ENCODE measurements at regions not wholly inside any gene's neighbourhood (a gene's known extent, or its start where the extent isn't known, plus 50 kb on each side); places are given as distances from the start of the nearest gene placed in this dataset.

DNA sequence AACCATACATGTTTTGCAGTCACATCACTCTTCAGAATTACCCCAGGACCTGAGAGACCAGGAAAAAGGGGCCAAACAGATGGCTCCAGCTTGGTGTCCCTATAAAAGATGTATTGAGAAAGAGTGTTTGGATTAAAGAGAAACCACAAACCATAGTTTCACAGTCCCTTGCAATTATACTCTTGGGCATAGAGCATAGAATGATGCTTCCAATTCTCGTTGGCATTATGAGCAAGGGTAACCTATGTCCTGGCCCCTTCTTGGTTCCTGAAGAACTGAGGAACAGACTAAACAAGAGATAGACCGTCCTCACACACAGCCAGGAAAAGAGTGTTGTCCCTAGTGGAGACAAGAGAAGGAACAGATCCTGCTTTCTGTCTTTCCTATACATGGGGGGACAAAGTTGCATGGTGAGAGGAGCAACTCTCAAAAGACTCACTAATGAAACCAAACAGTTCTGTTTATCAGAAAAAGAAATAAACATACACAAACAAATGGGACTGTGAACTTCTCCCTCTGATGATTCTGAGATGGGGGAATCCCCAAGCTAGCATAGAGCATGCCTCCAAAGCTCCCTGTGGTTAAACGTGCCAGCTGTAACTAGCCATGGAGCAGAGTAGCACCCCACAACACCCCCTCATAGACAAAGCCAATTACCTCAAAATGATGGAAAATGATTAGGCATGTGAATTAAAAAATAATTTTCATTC lies 908.6 kb downstream of the NTRK3 start:
- CTCF ChIA-PET = no interaction called here
- POLR2A ChIA-PET = no interaction called here

DNA sequence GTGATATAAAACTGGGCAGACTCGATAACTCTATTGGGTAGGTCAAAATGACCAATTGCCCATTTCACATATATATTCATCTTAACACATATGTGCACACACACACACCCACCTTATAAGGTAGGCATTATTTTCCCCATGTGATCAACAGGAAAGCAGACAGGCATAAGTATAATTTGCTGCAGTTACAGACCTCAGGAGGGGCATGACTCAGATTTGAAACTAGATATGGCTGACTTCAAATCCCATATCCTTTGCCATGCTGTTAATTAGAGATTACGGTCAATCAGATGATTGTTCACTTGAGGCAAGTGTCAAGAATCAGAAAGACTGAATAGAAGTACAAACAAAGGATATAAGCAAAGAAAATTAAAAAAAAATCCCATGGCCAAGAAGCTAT lies 910.6 kb downstream of the NTRK3 start:
- TF ChIP-seq, protein P1, sequence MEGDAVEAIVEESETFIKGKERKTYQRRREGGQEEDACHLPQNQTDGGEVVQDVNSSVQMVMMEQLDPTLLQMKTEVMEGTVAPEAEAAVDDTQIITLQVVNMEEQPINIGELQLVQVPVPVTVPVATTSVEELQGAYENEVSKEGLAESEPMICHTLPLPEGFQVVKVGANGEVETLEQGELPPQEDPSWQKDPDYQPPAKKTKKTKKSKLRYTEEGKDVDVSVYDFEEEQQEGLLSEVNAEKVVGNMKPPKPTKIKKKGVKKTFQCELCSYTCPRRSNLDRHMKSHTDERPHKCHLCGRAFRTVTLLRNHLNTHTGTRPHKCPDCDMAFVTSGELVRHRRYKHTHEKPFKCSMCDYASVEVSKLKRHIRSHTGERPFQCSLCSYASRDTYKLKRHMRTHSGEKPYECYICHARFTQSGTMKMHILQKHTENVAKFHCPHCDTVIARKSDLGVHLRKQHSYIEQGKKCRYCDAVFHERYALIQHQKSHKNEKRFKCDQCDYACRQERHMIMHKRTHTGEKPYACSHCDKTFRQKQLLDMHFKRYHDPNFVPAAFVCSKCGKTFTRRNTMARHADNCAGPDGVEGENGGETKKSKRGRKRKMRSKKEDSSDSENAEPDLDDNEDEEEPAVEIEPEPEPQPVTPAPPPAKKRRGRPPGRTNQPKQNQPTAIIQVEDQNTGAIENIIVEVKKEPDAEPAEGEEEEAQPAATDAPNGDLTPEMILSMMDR (IDR thresholded peaks at IDR 0.05; ENCODE audit: insufficient read depth, low read depth, low read length) = no peak
- H3K4me3 ChIP-seq (ENCODE audit: low read depth, low read length) = no peak overlapping the region
- H3K36me3 ChIP-seq (ENCODE audit: control insufficient read depth, insufficient read depth, low read length) = no peaks in the 10 kb centered on the region
- no peaks in the 10 kb centered on the region for H3K27me3 ChIP-seq (ENCODE audit: control insufficient read depth, insufficient read depth, low read length)
- ChIA-PET CTCF (no interaction called here), POLR2A (no interaction called here)
- DNase-seq (ENCODE audit: low read depth) = no peak

More for the DNA sequence above, 908.6 kb downstream of the NTRK3 start:
- Histone ChIP-seq H3K27me3 (ENCODE audit: control insufficient read depth, insufficient read depth, low read length) (no peaks in the 10 kb centered on the region), H3K36me3 (ENCODE audit: control insufficient read depth, insufficient read depth, low read length) (no peaks in the 10 kb centered on the region), H3K4me3 (ENCODE audit: low read depth, low read length) (no peak overlapping the region)
- TF ChIP-seq, protein P1 (IDR thresholded peaks at IDR 0.05; ENCODE audit: insufficient read depth, low read depth, low read length) = no peak
- DNase-seq (ENCODE audit: low read depth) = no peak

DNA sequence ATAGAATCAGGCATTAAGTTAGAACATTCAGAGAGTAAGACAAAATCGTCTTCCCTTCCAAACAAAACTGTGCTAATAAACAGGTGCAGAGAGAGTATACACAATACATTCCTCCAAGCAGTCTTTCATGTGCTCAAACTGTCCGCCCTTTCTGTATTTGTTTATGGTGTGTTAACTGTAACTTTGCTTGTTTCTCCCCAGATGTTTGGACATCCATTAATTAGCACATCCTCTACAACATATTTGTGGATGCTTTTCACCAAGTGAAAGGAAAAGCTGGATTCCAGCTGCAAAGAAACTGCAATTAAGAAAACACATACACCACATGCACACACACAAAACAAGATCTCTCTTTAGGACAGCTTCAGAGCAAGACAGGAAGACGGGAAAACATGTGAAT lies 912.6 kb downstream of the NTRK3 start:
- POLR2A ChIA-PET = no interaction called here
- CTCF ChIA-PET = interaction anchor here (1.4 kb wide), 1 partner anchor 18 kb away, joined by 5 read pairs; no protein-coding TSS in a partner anchor
- TF ChIP-seq, protein P1 (IDR thresholded peaks at IDR 0.05; ENCODE audit: insufficient read depth, low read depth, low read length) = no peak
- Histone ChIP-seq H3K36me3 (ENCODE audit: control insufficient read depth, insufficient read depth, low read length) (no peaks in the 10 kb centered on the region), H3K4me3 (ENCODE audit: low read depth, low read length) (no peak overlapping the region), H3K27me3 (ENCODE audit: control insufficient read depth, insufficient read depth, low read length) (no peaks in the 10 kb centered on the region)
- DNase-seq (ENCODE audit: low read depth) = no peak

DNA sequence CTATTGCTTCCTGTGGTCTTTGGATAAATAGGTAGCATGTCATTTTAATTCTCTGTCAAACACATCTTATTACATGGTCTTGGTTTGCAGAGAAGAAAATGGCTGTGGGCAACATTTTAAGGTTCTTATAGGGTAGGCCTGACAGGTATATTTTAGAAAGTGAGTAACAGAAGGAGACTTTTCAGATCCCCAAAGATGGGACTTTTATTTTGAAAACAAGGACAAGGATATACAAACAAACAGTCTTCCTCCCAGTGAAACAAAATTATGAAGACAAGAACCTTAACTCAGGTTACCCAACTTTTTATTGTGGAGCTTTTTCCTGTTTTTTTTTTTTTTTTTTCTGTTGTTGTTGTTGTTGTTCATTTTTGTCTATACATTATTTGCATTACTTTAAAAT lies 916.2 kb downstream of the NTRK3 start:
- no peaks in the 10 kb centered on the region for H3K36me3 ChIP-seq (ENCODE audit: control insufficient read depth, insufficient read depth, low read length)
- no peaks in the 10 kb centered on the region for H3K27me3 ChIP-seq (ENCODE audit: control insufficient read depth, insufficient read depth, low read length)
- ChIA-PET POLR2A (no interaction called here), CTCF (no interaction called here)
- H3K4me3 ChIP-seq (ENCODE audit: low read depth, low read length) = no peak overlapping the region
- no peak for DNase-seq (ENCODE audit: low read depth)
- TF ChIP-seq, protein P1 (IDR thresholded peaks at IDR 0.05; ENCODE audit: insufficient read depth, low read depth, low read length) = no peak

DNA sequence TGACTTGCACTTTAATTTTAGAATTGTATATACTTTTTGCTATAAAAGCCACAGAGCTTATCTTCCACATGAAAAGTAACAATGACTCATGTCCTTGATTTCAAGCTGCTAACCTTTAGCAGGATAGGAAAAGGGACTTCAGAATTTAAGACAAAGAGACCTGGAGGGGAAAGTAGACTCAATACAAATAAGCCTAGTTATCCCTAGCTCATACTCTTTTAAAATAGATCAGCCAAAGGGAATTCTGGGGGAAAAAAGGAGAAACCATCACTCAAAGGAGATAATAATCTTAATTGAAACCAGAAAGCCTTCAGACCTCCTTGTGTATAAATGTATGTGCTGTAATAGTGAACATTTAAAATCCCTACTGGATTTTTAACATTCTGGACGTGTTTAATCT lies 930.3 kb downstream of the NTRK3 start:
- no peak overlapping the region for H3K4me3 ChIP-seq (ENCODE audit: low read depth, low read length)
- POLR2A ChIA-PET = no interaction called here
- no peaks in the 10 kb centered on the region for H3K36me3 ChIP-seq (ENCODE audit: control insufficient read depth, insufficient read depth, low read length)
- CTCF ChIA-PET = no interaction called here
- no peaks in the 10 kb centered on the region for H3K27me3 ChIP-seq (ENCODE audit: control insufficient read depth, insufficient read depth, low read length)
- TF ChIP-seq, protein P1 (IDR thresholded peaks at IDR 0.05; ENCODE audit: insufficient read depth, low read depth, low read length) = no peak
- no peak for DNase-seq (ENCODE audit: low read depth)

Data from BJ (cell line).